ENCODE measurements at regions not wholly inside any gene's neighbourhood (a gene's known extent, or its start where the extent isn't known, plus 50 kb on each side); places are given as distances from the start of the nearest gene placed in this dataset.

DNA sequence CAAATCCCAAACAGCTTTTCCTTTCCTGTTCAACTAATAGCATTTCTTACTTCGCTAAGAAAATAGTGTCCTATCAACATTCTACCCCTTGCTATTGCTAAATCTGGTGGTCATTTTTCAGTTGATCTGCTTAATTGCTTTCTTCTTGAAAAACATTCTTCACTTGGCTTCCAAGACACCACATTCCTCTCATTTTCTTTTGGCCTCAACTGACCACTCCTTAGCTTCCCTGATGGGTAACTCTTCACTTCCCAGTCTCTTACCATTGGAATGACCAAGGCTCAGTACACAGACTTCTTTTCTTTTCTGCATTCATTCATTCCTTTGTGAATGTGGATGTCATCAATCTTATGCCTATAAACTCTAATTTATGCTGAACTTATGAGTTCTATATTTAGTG is 230.8 kb upstream of the CDH2 start:
- Histone ChIP-seq H3K27me3 (ENCODE audit: insufficient read depth, low read length, poor library complexity) (no peaks in the 10 kb centered on the region), H3K9me3 (ENCODE audit: insufficient read depth, low read length, severe bottlenecking) (no peaks in the 10 kb centered on the region), H3K36me3 (ENCODE audit: insufficient read depth, low read length) (no peaks in the 10 kb centered on the region), H2AFZ (ENCODE audit: low read depth, low read length) (no peak overlapping the region), H3K79me2 (ENCODE audit: insufficient read depth, low read length) (no peaks in the 10 kb centered on the region), H3K4me1 (ENCODE audit: insufficient read depth, low read length) (no peaks in the 10 kb centered on the region), H3K4me3 (ENCODE audit: low read depth in 1 of 2, low read length in 2 of 2) (no peak overlapping the region), H3K9ac (ENCODE audit: low read depth, low read length) (no peak overlapping the region), H3K4me2 (ENCODE audit: insufficient read depth, low read length) (no peak overlapping the region), H4K20me1 (ENCODE audit: insufficient read depth, low read length) (no peaks in the 10 kb centered on the region), H3K27ac (ENCODE audit: low read length) (no peak overlapping the region)
- ATAC-seq (ENCODE audit: insufficient read depth, low read depth) = no peak
- TF ChIP-seq EZH2 (IDR thresholded peaks at IDR 0.05; ENCODE audit: borderline replicate concordance, low read depth, low read length, severe bottlenecking) = no peak
- TF ChIP-seq, protein P1, sequence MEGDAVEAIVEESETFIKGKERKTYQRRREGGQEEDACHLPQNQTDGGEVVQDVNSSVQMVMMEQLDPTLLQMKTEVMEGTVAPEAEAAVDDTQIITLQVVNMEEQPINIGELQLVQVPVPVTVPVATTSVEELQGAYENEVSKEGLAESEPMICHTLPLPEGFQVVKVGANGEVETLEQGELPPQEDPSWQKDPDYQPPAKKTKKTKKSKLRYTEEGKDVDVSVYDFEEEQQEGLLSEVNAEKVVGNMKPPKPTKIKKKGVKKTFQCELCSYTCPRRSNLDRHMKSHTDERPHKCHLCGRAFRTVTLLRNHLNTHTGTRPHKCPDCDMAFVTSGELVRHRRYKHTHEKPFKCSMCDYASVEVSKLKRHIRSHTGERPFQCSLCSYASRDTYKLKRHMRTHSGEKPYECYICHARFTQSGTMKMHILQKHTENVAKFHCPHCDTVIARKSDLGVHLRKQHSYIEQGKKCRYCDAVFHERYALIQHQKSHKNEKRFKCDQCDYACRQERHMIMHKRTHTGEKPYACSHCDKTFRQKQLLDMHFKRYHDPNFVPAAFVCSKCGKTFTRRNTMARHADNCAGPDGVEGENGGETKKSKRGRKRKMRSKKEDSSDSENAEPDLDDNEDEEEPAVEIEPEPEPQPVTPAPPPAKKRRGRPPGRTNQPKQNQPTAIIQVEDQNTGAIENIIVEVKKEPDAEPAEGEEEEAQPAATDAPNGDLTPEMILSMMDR (IDR thresholded peaks at IDR 0.05; ENCODE audit: borderline replicate concordance, extremely low read depth, low read length, poor library complexity, severe bottlenecking) = no peak
- DNase-seq = no peak

DNA sequence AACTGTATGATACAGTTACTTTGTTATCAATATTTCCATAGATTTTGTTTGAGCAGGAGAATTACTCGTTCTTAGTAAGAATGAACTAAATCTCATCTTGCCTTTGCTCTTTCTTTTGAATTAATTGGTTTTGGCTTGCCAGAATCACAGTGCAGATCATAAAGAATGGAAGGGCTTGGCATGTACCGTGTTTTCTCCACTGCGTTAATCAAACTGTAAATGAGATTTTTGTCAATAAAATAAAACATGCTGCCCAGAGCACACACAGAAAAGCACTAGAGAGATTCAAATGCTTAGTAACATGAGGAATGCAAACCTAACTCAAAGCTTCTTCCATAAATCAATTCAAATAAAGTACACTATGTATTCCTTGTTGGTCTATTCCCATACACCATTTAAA is 229.6 kb upstream of the CDH2 start:
- H3K27me3 ChIP-seq (ENCODE audit: insufficient read depth, low read length, poor library complexity) = no peaks in the 10 kb centered on the region
- no peaks in the 10 kb centered on the region for H3K9me3 ChIP-seq (ENCODE audit: insufficient read depth, low read length, severe bottlenecking)
- H3K27ac ChIP-seq (ENCODE audit: low read length) = no peak overlapping the region
- H3K4me2 ChIP-seq (ENCODE audit: insufficient read depth, low read length) = no peak overlapping the region
- no peaks in the 10 kb centered on the region for H3K79me2 ChIP-seq (ENCODE audit: insufficient read depth, low read length)
- no peak overlapping the region for H2AFZ ChIP-seq (ENCODE audit: low read depth, low read length)
- no peaks in the 10 kb centered on the region for H3K36me3 ChIP-seq (ENCODE audit: insufficient read depth, low read length)
- H3K9ac ChIP-seq (ENCODE audit: low read depth, low read length) = no peak overlapping the region
- H3K4me1 ChIP-seq (ENCODE audit: insufficient read depth, low read length) = no peaks in the 10 kb centered on the region
- no peak for TF ChIP-seq EZH2 (IDR thresholded peaks at IDR 0.05; ENCODE audit: borderline replicate concordance, low read depth, low read length, severe bottlenecking)
- TF ChIP-seq, protein P1 (IDR thresholded peaks at IDR 0.05; ENCODE audit: borderline replicate concordance, extremely low read depth, low read length, poor library complexity, severe bottlenecking) = no peak
- DNase-seq (no peak), ATAC-seq (ENCODE audit: insufficient read depth, low read depth) (no peak)
- no peaks in the 10 kb centered on the region for H4K20me1 ChIP-seq (ENCODE audit: insufficient read depth, low read length)
- no peak overlapping the region for H3K4me3 ChIP-seq (ENCODE audit: low read depth in 1 of 2, low read length in 2 of 2)

DNA sequence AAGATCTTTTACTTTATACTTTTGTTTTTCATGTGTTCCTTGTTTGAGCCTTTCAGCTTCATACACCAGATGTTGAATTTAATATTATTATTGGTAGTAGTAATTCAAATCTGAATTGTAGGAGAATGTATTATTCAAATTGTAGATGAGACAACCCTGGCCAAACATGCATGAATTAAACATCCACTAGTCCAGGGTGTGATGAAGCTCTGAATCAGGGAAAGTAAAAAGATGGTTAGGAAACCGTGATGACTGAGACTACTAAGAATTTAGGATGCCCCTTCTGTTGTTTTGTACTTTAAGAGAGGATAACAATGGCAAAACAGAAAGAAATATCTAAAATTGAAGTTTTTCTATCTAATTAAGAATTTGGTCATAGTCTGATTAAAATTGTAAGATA is 227.8 kb upstream of the CDH2 start:
- H2AFZ ChIP-seq (ENCODE audit: low read depth, low read length) = no peak overlapping the region
- no peak for ATAC-seq (ENCODE audit: insufficient read depth, low read depth)
- no peak for TF ChIP-seq EZH2 (IDR thresholded peaks at IDR 0.05; ENCODE audit: borderline replicate concordance, low read depth, low read length, severe bottlenecking)
- TF ChIP-seq, protein P1 (IDR thresholded peaks at IDR 0.05; ENCODE audit: borderline replicate concordance, extremely low read depth, low read length, poor library complexity, severe bottlenecking) = no peak
- H3K4me2 ChIP-seq (ENCODE audit: insufficient read depth, low read length) = no peak overlapping the region
- no peaks in the 10 kb centered on the region for H3K4me1 ChIP-seq (ENCODE audit: insufficient read depth, low read length)
- H3K9ac ChIP-seq (ENCODE audit: low read depth, low read length) = no peak overlapping the region
- H4K20me1 ChIP-seq (ENCODE audit: insufficient read depth, low read length) = no peaks in the 10 kb centered on the region
- no peaks in the 10 kb centered on the region for H3K79me2 ChIP-seq (ENCODE audit: insufficient read depth, low read length)
- no peaks in the 10 kb centered on the region for H3K36me3 ChIP-seq (ENCODE audit: insufficient read depth, low read length)
- H3K27me3 ChIP-seq (ENCODE audit: insufficient read depth, low read length, poor library complexity) = no peaks in the 10 kb centered on the region
- no peak overlapping the region for H3K4me3 ChIP-seq (ENCODE audit: low read depth in 1 of 2, low read length in 2 of 2)
- H3K27ac ChIP-seq (ENCODE audit: low read length) = no peak overlapping the region
- no peaks in the 10 kb centered on the region for H3K9me3 ChIP-seq (ENCODE audit: insufficient read depth, low read length, severe bottlenecking)
- DNase-seq = no peak

DNA sequence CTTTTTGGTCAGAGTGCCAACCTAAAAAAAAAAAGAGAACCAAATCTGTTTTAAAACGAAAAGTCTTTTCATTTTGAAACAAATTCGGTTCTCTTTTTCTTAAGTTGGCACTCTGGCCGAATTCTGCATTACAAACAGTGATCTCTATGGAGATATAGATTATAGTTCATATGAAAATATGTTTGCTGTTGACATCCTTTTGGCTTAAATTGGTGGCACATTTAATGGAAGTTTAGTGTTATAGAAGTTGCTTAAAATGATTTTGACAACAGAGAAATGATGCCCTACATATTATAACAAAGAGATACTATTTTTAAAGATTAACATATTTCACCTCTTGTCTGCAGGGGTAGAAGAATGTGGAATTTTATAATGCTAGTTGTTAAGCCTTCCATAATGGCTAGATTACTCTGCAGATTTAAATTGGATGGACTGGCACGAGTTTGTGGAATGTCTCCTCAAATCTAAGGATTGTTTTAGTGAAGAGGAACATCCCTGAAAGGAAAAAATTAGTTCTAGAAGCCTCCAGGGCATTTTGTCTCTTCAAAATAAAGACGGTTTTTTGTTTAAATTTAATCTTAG is 222.9 kb upstream of the CDH2 start:
- Histone ChIP-seq H3K27me3 (ENCODE audit: insufficient read depth, low read length, poor library complexity) (no peaks in the 10 kb centered on the region), H3K4me2 (ENCODE audit: insufficient read depth, low read length) (no peak overlapping the region), H4K20me1 (ENCODE audit: insufficient read depth, low read length) (no peaks in the 10 kb centered on the region), H3K4me3 (ENCODE audit: low read depth in 1 of 2, low read length in 2 of 2) (no peak overlapping the region), H3K79me2 (ENCODE audit: insufficient read depth, low read length) (no peaks in the 10 kb centered on the region), H3K9me3 (ENCODE audit: insufficient read depth, low read length, severe bottlenecking) (no peaks in the 10 kb centered on the region), H3K27ac (ENCODE audit: low read length) (no peak overlapping the region), H3K9ac (ENCODE audit: low read depth, low read length) (no peak overlapping the region), H3K36me3 (ENCODE audit: insufficient read depth, low read length) (no peaks in the 10 kb centered on the region), H3K4me1 (ENCODE audit: insufficient read depth, low read length) (no peaks in the 10 kb centered on the region), H2AFZ (ENCODE audit: low read depth, low read length) (no peak overlapping the region)
- TF ChIP-seq, protein P1 (IDR thresholded peaks at IDR 0.05; ENCODE audit: borderline replicate concordance, extremely low read depth, low read length, poor library complexity, severe bottlenecking) = no peak
- no peak for TF ChIP-seq EZH2 (IDR thresholded peaks at IDR 0.05; ENCODE audit: borderline replicate concordance, low read depth, low read length, severe bottlenecking)
- ATAC-seq (ENCODE audit: insufficient read depth, low read depth) (no peak), DNase-seq (no peak)
